ENCODE measurements at regions not wholly inside any gene's neighbourhood (a gene's known extent, or its start where the extent isn't known, plus 50 kb on each side); places are given as distances from the start of the nearest gene placed in this dataset.
A peak's percentile ranks its signal among the peaks of the same experiment; 100 is the strongest.

DNA sequence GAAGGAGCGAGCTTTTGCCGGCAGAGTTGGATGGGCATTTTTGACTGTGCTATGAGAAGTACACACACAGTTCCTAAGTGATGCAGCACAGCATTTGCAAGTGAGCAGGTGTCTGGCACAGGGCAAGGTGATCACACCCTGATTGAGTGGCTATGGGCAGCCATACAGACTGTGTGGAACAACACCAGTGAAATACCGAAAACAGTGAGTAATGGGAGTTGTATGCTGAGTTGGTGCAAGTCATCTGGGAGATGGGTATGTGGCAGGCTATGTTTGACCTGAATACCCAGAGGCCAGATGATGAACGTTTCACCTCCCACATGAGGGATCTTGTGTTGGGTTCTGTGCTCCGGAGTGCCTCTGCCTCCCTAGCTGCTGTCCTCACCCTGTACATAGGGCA lies 53.5 kb upstream of the TIPARP start:
- DNase-seq (ENCODE audit: extremely low read depth, low read depth): no peak

DNA sequence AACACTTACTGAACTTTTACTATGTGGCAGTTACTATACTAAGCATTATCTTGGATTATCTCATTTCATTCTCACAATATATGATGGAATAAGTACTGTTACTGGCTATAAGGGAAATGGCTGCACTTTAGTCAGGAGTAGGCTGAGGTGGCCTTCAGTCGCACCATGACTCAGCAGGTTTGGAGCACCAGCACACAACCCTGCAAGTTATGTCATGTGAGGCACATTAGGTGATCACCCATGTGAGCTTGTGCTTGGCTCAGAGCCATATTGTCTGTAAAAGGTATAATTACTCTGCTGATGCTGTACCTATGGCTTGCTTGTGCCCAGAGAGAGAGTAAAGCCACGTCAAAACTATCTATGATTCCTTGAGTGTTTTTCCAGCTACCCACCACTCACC lies 54.1 kb upstream of the TIPARP start:
- DNase-seq (ENCODE audit: extremely low read depth, low read depth): no peak

DNA sequence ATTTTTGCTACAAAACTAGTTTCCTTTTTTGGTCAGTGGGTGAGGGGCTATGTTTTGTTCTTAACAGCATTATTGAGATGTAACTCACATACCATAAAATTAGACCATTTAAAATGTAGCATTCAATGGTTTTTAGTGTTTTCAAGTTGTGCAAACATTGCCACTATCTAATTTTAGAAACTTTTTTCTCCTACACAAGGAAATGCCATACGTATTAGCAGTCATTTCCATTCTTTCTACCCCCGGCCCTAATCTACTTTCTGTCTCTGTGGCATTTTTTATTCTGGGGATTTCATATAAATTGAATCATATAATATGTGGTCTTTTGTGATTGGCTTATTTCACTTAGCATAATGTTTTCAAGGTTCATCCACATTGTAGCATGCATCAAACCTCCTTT lies 55.0 kb upstream of the TIPARP start:
- DNase-seq (ENCODE audit: extremely low read depth, low read depth): no peak

DNA sequence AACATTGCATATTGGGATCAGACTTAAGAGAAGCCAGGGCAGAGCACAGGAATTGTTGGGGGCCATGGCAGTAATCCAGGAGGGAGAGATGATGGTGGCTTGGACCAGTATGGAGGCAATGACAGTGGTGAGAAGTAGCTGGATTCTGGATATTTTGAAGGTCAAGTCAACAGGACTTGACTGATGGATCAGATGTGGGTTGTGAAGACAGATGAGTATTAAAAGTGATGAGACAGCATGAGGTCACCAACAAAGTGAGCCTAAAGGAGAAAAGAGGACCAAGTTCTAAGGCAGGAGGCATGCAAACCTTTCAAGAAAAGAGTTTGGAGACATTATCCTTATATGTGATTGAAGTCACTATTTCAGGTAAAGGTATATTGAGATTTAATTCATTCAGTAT lies 56.6 kb upstream of the TIPARP start:
- DNase-seq (ENCODE audit: extremely low read depth, low read depth): no peak

DNA sequence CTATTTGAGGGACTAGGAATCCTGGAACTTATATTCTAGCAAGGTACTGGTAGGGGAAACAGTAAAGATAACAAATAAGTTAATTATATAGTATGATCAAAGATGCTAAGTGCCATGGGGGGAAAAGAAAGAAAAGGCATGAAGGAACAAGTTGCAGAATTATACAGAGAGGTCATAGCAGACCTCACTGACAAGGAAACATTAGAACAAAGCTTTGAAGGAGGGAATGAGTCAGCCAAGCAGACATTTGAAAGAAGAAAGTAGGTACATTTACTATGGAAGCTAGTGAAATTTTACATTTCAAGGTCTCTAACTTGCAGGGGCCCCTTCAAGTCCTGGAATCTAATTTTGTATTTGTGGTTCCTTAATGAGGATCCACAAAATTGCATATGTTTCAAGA lies 57.2 kb upstream of the TIPARP start:
- no peak for DNase-seq (ENCODE audit: extremely low read depth, low read depth)

DNA sequence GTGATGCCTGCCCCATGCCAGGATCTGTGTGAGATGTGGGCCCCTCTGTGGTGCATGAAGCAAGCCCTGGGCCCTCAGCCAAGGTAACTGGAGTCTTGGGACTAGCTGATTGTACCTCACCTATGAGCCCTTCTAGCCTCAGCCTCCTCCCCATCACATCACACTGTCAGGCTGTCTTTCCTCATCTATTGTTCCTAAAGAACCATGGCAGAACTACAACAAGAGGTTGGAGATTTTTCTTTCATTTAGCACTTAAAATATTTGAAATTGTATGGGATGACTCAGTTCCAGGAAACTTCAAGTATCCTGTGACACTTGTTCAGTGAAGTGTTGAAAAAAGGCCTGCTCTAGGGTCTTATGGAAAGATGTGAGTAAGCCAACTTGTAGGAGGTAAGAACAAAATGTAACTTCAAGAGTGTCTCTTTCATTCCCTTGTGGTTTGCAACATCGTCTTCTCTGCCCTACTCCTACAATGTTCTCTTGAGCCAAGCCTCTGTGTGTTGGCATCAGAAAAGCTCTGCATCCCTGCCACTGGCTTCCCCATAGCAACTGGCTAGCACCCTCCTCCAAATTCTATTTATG lies 58.7 kb upstream of the TIPARP start:
- no peak for DNase-seq (ENCODE audit: extremely low read depth, low read depth)

DNA sequence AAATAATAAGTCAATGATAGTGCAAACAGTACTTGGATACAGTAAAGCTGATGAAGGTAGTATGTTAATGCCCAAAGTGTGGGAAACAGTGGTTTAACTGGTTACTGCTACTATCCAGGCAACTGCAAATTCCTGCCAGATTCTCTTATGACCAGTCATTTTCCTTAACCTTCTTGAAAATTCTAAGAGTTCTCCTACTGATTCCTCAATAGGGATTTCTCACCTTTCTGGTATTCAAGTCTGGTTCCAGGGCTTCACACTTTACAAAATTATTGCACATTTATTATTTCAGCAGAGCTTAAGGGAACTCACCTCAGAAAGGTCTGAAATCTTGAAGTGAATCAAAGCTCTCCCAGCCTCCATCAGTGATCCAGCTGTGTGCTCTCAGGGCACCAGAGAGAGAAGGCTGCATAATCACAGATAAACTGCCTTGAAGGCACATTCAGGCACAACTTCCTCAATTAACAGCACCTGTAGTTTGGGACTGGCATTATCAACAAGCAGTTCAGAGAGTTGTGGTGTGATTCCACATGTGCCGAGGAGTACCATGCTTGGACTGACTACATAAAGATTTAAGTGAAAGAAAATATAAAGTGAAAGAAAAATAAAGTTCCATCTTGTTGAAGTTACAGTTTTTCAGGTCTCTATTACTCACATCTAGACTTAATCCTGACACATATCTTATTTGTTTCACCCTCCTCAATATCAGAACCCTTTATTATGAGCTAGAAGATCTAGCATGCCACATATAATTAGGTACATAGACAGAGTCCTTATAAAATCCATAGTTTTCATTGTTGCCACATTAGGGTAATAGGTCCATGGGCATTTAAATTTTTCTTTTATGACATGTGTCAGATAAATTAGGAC lies 59.5 kb upstream of the TIPARP start:
- no peak for DNase-seq (ENCODE audit: extremely low read depth, low read depth)

DNA sequence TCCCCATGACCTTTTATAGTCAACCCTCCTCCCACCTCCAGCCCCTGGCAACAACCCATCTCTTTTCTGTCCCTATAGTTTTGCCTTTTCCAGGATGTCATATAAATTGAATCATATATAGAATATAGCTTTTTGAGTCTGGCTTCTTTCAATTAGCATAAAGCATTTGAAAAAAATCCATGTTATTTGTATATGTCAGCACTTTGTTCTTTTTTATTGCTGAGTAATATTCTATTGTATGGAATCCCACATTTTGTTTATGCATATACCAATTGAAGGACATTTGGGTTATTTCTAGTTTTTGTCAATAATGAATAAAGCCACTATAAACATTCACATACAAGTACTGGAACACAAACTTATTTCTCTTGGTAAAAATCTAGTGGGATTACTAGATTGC lies 58.0 kb upstream of the SSR3 start:
- no peak for DNase-seq (ENCODE audit: extremely low read depth, low read depth)

DNA sequence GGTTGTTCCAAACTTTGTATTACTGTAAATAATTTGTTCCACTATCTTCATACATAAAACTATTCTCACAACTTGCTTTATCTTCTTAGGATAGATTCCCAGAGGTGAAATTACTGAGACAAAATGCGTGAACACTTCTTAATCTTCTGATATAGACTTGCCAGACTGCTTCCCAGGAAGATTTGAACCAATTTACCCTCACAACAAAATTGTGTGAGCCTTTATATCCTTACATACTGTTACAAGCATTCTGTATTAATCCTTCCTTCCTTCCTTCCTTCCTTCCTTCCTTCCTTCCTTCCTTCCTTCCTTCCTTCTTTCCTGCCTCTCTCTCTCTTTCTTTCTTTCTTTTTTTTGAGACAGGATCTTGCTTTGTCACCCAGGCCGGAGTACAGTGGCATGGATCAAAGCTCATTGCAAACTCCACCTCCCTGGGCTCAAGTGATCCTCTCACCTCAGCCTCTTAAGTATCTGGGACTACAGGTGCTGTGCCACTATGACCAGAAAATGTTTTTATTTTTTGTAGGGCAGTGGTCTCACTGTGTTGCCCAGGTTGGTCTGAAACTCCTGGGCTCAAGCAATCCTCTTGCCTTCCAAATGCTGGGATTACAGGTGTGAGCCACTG lies 57.1 kb upstream of the SSR3 start:
- no peak for DNase-seq (ENCODE audit: extremely low read depth, low read depth)

DNA sequence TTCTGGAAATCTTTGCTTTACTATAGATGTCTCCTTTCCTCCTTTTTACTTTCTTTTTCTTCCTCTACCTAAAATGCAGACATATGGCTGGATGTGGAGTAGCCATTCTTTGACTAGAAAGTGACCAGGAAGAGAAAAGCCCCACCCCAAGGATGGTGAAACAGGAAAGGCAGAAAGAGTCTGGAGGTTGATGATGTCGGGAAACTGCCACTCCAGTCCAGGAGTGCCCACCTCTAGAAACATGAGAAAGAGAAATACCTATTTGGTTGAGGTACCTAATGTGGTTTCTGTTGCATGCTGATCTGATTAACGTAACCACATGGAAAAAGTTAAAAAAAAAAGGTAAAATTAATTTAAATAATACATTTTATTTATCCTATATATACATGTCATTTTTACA lies 55.2 kb upstream of the SSR3 start:
- DNase-seq (ENCODE audit: extremely low read depth, low read depth): no peak

DNA sequence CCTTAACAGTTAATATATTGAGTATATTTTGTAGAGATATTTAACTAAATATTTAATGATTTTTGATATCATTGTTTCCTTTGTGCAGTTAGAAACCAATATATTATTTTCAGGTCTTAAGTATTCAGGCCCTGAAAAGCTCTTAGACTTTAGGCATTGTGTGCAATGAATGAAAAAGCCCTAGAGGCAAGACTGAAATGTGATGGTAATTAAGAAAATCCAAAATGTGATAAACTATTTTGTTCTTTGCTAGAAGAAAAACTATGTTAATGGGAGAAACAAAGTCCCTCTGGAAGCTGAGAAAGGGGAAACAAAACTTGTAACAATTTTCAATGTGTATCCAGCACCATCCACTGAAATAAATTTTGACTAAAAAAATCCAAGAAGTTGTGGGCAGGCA lies 54.6 kb upstream of the SSR3 start:
- no peak for DNase-seq (ENCODE audit: extremely low read depth, low read depth)

DNA sequence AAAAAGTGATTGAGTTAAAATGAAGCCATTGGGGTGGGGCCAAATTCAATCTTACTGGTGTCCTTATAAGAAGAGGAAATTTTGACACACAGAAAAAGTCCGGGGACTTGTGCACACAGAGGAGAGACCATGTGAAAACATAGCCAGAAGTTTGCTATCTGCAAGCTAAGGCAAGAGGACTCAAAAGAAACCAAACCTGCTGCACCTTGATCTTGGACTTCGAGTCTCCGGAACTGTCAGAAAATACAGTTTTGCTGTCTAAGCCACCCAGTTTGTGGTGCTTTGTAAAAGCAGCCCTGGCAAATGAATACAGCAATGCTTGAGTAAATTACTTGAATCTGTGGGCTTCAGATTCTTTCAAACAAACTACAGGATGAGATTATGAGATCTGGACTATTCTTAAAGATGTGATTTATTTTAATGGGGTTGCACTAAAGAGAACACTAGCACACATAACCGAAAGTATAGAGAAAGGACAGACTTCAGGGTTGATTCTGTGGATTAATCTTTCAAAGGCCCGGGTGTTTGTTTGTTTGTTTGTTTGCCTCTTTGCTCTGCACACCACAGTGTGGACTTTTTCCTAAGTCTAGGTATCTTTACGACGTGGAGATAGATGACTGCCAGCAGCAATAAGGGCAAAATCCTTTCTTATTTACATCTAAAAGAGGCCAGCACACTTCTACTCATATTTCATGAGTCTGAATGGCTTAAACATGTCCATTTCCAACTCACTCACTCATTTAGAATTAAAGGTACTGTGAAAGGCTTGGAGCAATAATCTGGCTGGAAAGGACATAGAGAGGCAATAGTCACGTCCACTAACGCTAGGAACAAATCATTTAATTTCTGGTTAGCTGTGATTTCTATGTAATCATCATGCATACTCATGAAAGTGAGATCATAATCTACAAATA lies 53.9 kb upstream of the SSR3 start:
- no peak for DNase-seq (ENCODE audit: extremely low read depth, low read depth)

DNA sequence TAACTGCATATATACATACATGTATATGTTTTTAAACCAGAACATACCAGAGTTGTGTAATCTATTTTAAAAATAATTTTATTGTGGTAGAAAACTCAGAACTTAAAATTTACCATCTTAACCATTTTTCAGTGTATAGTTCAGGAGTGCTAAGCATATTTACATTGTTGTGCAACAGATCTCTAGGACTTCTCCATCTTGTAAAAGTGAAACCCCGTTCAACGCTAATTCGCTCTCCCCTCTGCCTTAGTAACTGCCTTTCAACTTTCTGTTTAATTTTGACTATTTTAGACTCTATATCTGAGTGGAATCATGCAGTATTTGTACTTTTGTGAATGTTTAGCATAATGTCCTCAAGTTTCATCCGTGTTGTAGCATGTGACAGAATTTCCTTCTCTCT lies 51.8 kb upstream of the SSR3 start:
- DNase-seq (ENCODE audit: extremely low read depth, low read depth): no peak

DNA sequence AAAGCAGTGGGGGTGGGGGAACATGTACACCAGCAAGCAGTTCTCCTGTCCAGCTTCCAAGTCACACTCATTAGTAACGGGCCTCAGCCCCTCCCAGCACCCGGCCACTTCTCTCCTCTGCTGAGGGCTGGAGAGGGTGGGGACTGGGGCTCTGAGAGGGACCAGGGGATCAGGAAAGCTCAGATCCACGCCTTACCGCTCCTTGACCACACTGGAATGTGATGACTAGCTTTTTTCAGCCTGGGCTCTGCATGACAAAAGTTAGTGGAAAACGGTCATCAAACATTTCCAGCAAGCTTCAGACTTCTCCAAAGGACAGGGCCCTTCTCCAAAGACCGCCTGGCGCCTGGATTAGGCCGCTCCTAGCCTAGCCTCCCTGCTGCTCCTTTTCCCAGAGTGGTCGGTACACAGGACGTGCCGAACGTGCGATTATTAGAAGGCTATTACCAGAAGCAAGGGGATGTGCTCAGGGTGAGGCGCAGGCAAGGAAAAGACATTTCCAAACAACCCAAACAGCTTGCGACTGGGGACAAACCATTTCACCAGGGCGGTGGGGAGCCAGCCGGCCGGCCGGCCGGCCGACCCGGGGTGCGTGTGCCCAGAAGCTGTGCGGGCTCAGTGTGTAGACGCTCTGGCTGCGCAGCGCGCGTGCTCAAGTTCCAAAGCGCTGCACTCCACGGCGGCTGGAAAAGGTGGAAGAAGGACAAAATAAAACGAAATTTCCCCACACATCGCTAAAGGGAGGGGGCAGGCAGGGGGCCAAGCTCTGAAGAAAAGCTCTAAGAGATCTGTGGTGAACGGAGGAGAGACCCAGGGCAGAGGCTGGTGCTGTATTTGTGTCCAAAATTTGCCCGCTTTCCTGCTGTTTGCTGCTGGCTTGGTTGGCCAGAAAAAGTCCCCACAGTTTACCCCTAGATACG lies 51.0 kb upstream of the SSR3 start:
- peak; percentile 9 for DNase-seq (ENCODE audit: extremely low read depth, low read depth)

DNA sequence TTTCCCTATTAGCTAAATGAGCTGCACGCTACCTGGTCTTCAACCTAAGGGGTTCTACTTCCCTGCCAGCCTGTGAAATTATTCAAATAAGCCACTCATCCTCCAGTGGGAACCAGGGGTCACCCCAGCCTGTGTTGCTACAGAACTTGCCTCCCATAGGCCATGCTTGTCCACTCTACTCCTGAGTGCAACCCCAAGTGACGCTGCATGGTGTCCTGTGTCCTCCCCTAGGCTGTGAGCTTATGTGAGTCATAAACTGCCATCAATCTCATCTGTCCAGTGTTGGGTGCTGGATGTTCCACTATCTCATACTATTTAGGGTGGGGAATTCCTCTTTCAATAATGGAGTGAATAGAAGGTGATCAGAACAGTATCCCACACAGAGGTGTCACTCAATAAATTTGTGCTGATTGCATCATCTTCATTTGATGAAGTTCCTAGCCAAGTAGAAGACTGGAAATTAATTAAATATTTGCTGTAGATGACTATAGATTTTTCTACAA lies 49.8 kb upstream of the SSR3 start:
- no peak for DNase-seq (ENCODE audit: extremely low read depth, low read depth)
